ENCODE measurements at regions not wholly inside any gene's neighbourhood (a gene's known extent, or its start where the extent isn't known, plus 50 kb on each side); places are given as distances from the start of the nearest gene placed in this dataset.

- Histone ChIP-seq H3K27me3 (replicated peaks) (no peaks in the 10 kb centered on the region), H3K36me3 (replicated peaks) (no peaks in the 10 kb centered on the region), H3K4me3 (ENCODE audit: low read depth, low read length) (no peak overlapping the region), H3K27ac (no peak overlapping the region)
- no peak for TF ChIP-seq CTCF (IDR thresholded peaks at IDR 0.05; ENCODE audit: low read depth, low read length, missing control alignments)
- no peak for DNase-seq
- in situ Hi-C loops (cut with HindIII; ENCODE audit: low pct_ligation_motif_present, low sequenced_read_pairs) = no loop called here
Observed at GRCh38 chr3:120838441-120839091, 69.4 kb upstream of the STXBP5L start.

GRCh38 chr3:120839120-120839519, 68.9 kb upstream of the STXBP5L start:
- H3K4me3 ChIP-seq (ENCODE audit: low read depth, low read length) = no peak overlapping the region
- no peak for DNase-seq
- in situ Hi-C loops (cut with HindIII; ENCODE audit: low pct_ligation_motif_present, low sequenced_read_pairs) = no loop called here
- H3K27me3 ChIP-seq (replicated peaks) = no peaks in the 10 kb centered on the region
- no peak overlapping the region for H3K27ac ChIP-seq
- no peaks in the 10 kb centered on the region for H3K36me3 ChIP-seq (replicated peaks)
- TF ChIP-seq CTCF (IDR thresholded peaks at IDR 0.05; ENCODE audit: low read depth, low read length, missing control alignments) = no peak

GRCh38 chr3:120841264-120841663, 66.7 kb upstream of the STXBP5L start:
- no peak overlapping the region for H3K4me3 ChIP-seq (ENCODE audit: low read depth, low read length)
- no peaks in the 10 kb centered on the region for H3K36me3 ChIP-seq (replicated peaks)
- no peak for TF ChIP-seq CTCF (IDR thresholded peaks at IDR 0.05; ENCODE audit: low read depth, low read length, missing control alignments)
- no peaks in the 10 kb centered on the region for H3K27me3 ChIP-seq (replicated peaks)
- in situ Hi-C loops (cut with HindIII; ENCODE audit: low pct_ligation_motif_present, low sequenced_read_pairs) = no loop called here
- no peak for DNase-seq
- H3K27ac ChIP-seq = no peak overlapping the region

- in situ Hi-C loops (cut with HindIII; ENCODE audit: low pct_ligation_motif_present, low sequenced_read_pairs) = no loop called here
- Histone ChIP-seq H3K4me3 (ENCODE audit: low read depth, low read length) (no peak overlapping the region), H3K36me3 (replicated peaks) (no peaks in the 10 kb centered on the region), H3K27ac (no peak overlapping the region), H3K27me3 (replicated peaks) (no peaks in the 10 kb centered on the region)
- no peak for DNase-seq
- no peak for TF ChIP-seq CTCF (IDR thresholded peaks at IDR 0.05; ENCODE audit: low read depth, low read length, missing control alignments)
Observed at GRCh38 chr3:120846073-120846472, 61.9 kb upstream of the STXBP5L start.

GRCh38 chr3:120848503-120848902, 59.5 kb upstream of the STXBP5L start:
- Histone ChIP-seq H3K27me3 (replicated peaks) (no peaks in the 10 kb centered on the region), H3K4me3 (ENCODE audit: low read depth, low read length) (no peak overlapping the region), H3K27ac (no peak overlapping the region), H3K36me3 (replicated peaks) (no peaks in the 10 kb centered on the region)
- no peak for DNase-seq
- TF ChIP-seq CTCF (IDR thresholded peaks at IDR 0.05; ENCODE audit: low read depth, low read length, missing control alignments) = no peak
- in situ Hi-C loops (cut with HindIII; ENCODE audit: low pct_ligation_motif_present, low sequenced_read_pairs) = no loop called here
